ENCODE measurements at regions not wholly inside any gene's neighbourhood (a gene's known extent, or its start where the extent isn't known, plus 50 kb on each side); places are given as distances from the start of the nearest gene placed in this dataset.

- H3T11ph ChIP-seq (ENCODE audit: low read length) = no peak overlapping the region
- H4K20me1 ChIP-seq (ENCODE audit: control insufficient read depth, insufficient read depth, insufficient read length) = no peaks in the 10 kb centered on the region
- no peaks in the 10 kb centered on the region for H3K79me1 ChIP-seq (ENCODE audit: insufficient read depth, low read depth, low read length, poor library complexity, severe bottlenecking)
- DNase-seq = no peak
- no peak overlapping the region for H4K91ac ChIP-seq (ENCODE audit: insufficient read length, low read depth, low read length)
- Mint-ChIP-seq H3K27ac (no peak overlapping the region), H3K4me3 (no peak overlapping the region), H3K36me3 (ENCODE audit: insufficient read depth in 1 of 3, low read depth in 3 of 3) (peaks cover 0 to 6% (median 3%) of the 10 kb centered on the region in 3 experiments; a peak in 2 of 7 replicates), H3K27me3 (ENCODE audit: low read depth) (no peaks in the 10 kb centered on the region), H3K9me3 (no peaks in the 10 kb centered on the region; a peak in 1 of 5 replicates), H3K4me1 (peaks cover 41 to 51% of the 10 kb centered on the region in 2 experiments)
- H2BK15ac ChIP-seq (ENCODE audit: low read depth, low read length) = no peak overlapping the region
- no peak overlapping the region for H2AFZ ChIP-seq (ENCODE audit: low read length)
- no peak overlapping the region for H3K9ac ChIP-seq (ENCODE audit: extremely low read depth, insufficient read length, low read length)
- WGBS (ENCODE audit: extremely low coverage, insufficient read length, low lambda C conversion rate) = no CpG with 5 or more reads among the region's 3 CpGs
- H3K56ac ChIP-seq (ENCODE audit: insufficient read length, low read depth, low read length) = no peak overlapping the region
- H2BK20ac ChIP-seq (ENCODE audit: low read depth, low read length, poor library complexity, severe bottlenecking) = no peak overlapping the region
- H3K4ac ChIP-seq (ENCODE audit: low read depth, low read length) = no peak overlapping the region
- H3K23me2 ChIP-seq (ENCODE audit: insufficient read length, low read depth, low read length, poor library complexity, severe bottlenecking) = no peaks in the 10 kb centered on the region
- no peak overlapping the region for H3K4me2 ChIP-seq (ENCODE audit: insufficient read depth, insufficient read length, low read length)
- H3K4me1 ChIP-seq (ENCODE audit: insufficient read depth, low read length) = peaks cover 5% of the 10 kb centered on the region; the same call in 1 of the 2 replicates
- H3K14ac ChIP-seq (ENCODE audit: insufficient read depth, low read length) = no peak overlapping the region
- no peak overlapping the region for H3K23ac ChIP-seq (ENCODE audit: insufficient read length, low read depth, low read length)
- no peaks in the 10 kb centered on the region for H3K9me3 ChIP-seq (ENCODE audit: control insufficient read depth, low read depth, low read length)
- no peak overlapping the region for H2BK12ac ChIP-seq (ENCODE audit: insufficient read length, low read depth, low read length)
- H2AK5ac ChIP-seq (ENCODE audit: insufficient read length, low read length) = no peak overlapping the region
- no peak overlapping the region for H2BK120ac ChIP-seq (ENCODE audit: low read depth, low read length, poor library complexity, severe bottlenecking)
- H3K79me2 ChIP-seq (ENCODE audit: insufficient read depth, low read length) = no peaks in the 10 kb centered on the region
- H2BK5ac ChIP-seq (ENCODE audit: insufficient read length, low read length) = no peak overlapping the region
- no peak overlapping the region for H4K8ac ChIP-seq (replicated peaks; ENCODE audit: insufficient read length, low read depth, low read length)
- H4K5ac ChIP-seq (ENCODE audit: insufficient read length, low read depth, low read length) = no peak overlapping the region
- no peak overlapping the region for H3K18ac ChIP-seq (ENCODE audit: insufficient read length, low read depth, low read length)
- no peak overlapping the region for H3K27ac ChIP-seq (ENCODE audit: insufficient read length, low read depth, low read length)
- no peaks in the 10 kb centered on the region for H3K27me3 ChIP-seq (ENCODE audit: insufficient read depth, low read length)
- TF ChIP-seq, protein P1, sequence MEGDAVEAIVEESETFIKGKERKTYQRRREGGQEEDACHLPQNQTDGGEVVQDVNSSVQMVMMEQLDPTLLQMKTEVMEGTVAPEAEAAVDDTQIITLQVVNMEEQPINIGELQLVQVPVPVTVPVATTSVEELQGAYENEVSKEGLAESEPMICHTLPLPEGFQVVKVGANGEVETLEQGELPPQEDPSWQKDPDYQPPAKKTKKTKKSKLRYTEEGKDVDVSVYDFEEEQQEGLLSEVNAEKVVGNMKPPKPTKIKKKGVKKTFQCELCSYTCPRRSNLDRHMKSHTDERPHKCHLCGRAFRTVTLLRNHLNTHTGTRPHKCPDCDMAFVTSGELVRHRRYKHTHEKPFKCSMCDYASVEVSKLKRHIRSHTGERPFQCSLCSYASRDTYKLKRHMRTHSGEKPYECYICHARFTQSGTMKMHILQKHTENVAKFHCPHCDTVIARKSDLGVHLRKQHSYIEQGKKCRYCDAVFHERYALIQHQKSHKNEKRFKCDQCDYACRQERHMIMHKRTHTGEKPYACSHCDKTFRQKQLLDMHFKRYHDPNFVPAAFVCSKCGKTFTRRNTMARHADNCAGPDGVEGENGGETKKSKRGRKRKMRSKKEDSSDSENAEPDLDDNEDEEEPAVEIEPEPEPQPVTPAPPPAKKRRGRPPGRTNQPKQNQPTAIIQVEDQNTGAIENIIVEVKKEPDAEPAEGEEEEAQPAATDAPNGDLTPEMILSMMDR (conservative IDR thresholded peaks at IDR 0.05) = no peak
Measured at GRCh38 chr18:64203295-64203694, 54.4 kb upstream of the LINC00305 start.
